ENCODE measurements at regions not wholly inside any gene's neighbourhood (a gene's known extent, or its start where the extent isn't known, plus 50 kb on each side); places are given as distances from the start of the nearest gene placed in this dataset.

DNA sequence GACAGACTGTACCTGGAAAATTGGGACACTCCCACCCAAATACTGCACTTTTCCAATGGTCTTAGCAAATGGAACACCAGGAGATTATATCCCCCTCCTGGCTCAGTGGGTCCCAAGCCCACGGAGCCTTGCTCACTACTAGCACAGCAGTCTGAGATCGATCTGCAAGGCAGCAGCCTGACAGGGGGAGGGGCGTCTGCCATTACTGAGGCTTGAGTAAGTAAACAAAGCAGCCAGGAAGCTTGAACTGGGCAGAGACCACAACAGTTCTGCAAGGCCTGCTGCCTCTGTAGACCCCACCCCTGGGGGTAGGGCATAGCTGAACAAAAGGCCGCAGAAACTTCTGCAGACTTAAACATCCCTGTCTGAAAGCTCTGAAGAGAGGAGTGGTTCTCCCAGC, 260.0 kb upstream of the ST8SIA4 start:
- TF ChIP-seq, protein P1, sequence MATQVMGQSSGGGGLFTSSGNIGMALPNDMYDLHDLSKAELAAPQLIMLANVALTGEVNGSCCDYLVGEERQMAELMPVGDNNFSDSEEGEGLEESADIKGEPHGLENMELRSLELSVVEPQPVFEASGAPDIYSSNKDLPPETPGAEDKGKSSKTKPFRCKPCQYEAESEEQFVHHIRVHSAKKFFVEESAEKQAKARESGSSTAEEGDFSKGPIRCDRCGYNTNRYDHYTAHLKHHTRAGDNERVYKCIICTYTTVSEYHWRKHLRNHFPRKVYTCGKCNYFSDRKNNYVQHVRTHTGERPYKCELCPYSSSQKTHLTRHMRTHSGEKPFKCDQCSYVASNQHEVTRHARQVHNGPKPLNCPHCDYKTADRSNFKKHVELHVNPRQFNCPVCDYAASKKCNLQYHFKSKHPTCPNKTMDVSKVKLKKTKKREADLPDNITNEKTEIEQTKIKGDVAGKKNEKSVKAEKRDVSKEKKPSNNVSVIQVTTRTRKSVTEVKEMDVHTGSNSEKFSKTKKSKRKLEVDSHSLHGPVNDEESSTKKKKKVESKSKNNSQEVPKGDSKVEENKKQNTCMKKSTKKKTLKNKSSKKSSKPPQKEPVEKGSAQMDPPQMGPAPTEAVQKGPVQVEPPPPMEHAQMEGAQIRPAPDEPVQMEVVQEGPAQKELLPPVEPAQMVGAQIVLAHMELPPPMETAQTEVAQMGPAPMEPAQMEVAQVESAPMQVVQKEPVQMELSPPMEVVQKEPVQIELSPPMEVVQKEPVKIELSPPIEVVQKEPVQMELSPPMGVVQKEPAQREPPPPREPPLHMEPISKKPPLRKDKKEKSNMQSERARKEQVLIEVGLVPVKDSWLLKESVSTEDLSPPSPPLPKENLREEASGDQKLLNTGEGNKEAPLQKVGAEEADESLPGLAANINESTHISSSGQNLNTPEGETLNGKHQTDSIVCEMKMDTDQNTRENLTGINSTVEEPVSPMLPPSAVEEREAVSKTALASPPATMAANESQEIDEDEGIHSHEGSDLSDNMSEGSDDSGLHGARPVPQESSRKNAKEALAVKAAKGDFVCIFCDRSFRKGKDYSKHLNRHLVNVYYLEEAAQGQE (IDR thresholded peaks at IDR 0.05; ENCODE audit: insufficient read depth in 1 of 2, low read depth in 2 of 2, low read length in 2 of 2): no peak
- TF ChIP-seq FOXP2 (optimal IDR thresholded peaks at IDR 0.05; ENCODE audit: borderline replicate concordance, extremely low read depth, extremely low read length, insufficient read depth) (no peak), SIN3A (IDR thresholded peaks at IDR 0.05; ENCODE audit: borderline replicate concordance, insufficient read depth, low read length) (no peak), TAF1 (IDR thresholded peaks at IDR 0.05; ENCODE audit: borderline replicate concordance, insufficient read depth, low read length) (no peak), POLR2AphosphoS5 (IDR thresholded peaks at IDR 0.05; ENCODE audit: low read depth, low read length) (no peak)

DNA sequence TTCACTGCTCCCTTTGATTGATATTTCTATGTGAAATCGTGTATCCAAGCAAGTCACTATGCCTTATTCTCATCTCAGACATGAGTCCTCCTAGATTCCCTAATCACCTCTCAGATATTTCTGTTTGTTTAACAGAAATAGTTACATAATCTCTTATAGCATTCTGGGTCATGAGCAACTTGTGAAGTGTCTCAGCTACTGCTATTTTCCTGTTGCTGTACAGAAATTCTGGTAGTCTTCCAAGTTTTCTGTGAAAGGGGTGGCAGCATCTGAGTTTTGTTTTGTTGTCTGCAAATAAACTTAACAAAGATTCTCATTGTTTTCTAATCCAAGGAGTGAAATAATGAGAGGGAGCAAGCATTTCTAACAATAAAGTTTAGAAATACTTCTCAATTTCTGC, 256.9 kb upstream of the ST8SIA4 start:
- TF ChIP-seq SIN3A (IDR thresholded peaks at IDR 0.05; ENCODE audit: borderline replicate concordance, insufficient read depth, low read length) (no peak), POLR2AphosphoS5 (IDR thresholded peaks at IDR 0.05; ENCODE audit: low read depth, low read length) (no peak), TAF1 (IDR thresholded peaks at IDR 0.05; ENCODE audit: borderline replicate concordance, insufficient read depth, low read length) (no peak), FOXP2 (optimal IDR thresholded peaks at IDR 0.05; ENCODE audit: borderline replicate concordance, extremely low read depth, extremely low read length, insufficient read depth) (no peak)
- TF ChIP-seq, protein P1 (IDR thresholded peaks at IDR 0.05; ENCODE audit: insufficient read depth in 1 of 2, low read depth in 2 of 2, low read length in 2 of 2): no peak

DNA sequence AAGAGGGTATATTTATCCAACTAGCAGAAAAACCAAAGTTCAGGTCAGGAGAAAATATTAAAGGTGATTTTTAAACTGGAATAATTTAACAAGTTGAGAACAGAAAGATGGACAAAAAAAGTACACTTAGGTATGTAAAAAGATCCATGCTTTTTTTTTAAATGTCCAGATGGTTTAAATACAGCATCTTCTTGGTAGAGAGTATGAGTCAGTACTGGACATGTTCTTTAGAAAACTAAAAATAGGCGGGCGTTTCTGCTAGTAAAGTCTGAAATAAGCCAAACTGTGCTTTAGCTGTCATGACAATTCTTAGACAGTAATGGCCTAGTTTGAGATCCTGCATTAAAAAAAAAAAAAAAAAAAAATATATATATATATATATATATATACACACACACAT, 255.9 kb upstream of the ST8SIA4 start:
- TF ChIP-seq TAF1 (IDR thresholded peaks at IDR 0.05; ENCODE audit: borderline replicate concordance, insufficient read depth, low read length) (no peak), SIN3A (IDR thresholded peaks at IDR 0.05; ENCODE audit: borderline replicate concordance, insufficient read depth, low read length) (no peak), POLR2AphosphoS5 (IDR thresholded peaks at IDR 0.05; ENCODE audit: low read depth, low read length) (no peak), FOXP2 (optimal IDR thresholded peaks at IDR 0.05; ENCODE audit: borderline replicate concordance, extremely low read depth, extremely low read length, insufficient read depth) (no peak)
- TF ChIP-seq, protein P1 (IDR thresholded peaks at IDR 0.05; ENCODE audit: insufficient read depth in 1 of 2, low read depth in 2 of 2, low read length in 2 of 2): no peak

DNA sequence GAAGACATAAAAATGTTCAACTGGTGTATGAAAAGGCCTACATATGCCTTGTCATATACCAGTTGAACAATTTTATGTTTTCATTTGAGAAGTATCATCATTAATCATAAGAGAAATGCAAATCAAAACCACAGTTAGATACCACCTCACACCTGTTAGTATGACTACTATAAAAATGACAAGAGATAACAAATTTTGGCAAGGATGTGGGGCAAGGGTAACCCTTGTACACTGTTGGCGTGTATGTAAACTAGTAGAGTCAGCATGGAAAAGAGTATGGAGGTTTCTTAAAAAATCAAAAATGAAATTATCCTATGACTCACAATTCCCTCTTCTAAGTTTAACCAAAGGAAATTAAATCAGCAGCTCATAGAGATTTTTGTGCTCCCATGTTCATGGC, 250.4 kb upstream of the ST8SIA4 start:
- TF ChIP-seq SIN3A (IDR thresholded peaks at IDR 0.05; ENCODE audit: borderline replicate concordance, insufficient read depth, low read length): no peak
- no peak for TF ChIP-seq FOXP2 (optimal IDR thresholded peaks at IDR 0.05; ENCODE audit: borderline replicate concordance, extremely low read depth, extremely low read length, insufficient read depth)
- TF ChIP-seq POLR2AphosphoS5 (IDR thresholded peaks at IDR 0.05; ENCODE audit: low read depth, low read length): no peak
- no peak for TF ChIP-seq TAF1 (IDR thresholded peaks at IDR 0.05; ENCODE audit: borderline replicate concordance, insufficient read depth, low read length)
- TF ChIP-seq, protein P1 (IDR thresholded peaks at IDR 0.05; ENCODE audit: insufficient read depth in 1 of 2, low read depth in 2 of 2, low read length in 2 of 2): no peak

DNA sequence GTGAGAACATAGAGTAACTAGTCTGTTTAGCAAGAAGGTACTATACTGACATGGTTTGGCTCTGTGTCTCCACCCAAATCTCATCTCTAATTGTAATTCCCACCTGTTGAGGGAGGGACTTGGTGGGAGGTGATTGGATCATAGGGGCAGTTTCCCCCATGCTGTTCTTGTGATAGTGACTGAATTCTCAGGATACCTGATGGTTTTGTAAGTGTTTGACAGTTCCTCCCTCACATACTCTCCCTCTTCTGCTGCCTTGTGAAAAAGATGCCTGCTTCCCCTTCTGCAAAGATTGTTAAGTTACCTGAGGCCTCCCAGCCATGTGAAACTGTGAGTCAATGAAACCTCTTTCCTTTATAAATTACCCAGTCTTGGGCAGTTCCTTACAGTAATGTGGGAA, 240.4 kb upstream of the ST8SIA4 start:
- TF ChIP-seq, protein P1 (IDR thresholded peaks at IDR 0.05; ENCODE audit: insufficient read depth in 1 of 2, low read depth in 2 of 2, low read length in 2 of 2): no peak
- TF ChIP-seq SIN3A (IDR thresholded peaks at IDR 0.05; ENCODE audit: borderline replicate concordance, insufficient read depth, low read length): no peak
- TF ChIP-seq TAF1 (IDR thresholded peaks at IDR 0.05; ENCODE audit: borderline replicate concordance, insufficient read depth, low read length): no peak
- TF ChIP-seq POLR2AphosphoS5 (IDR thresholded peaks at IDR 0.05; ENCODE audit: low read depth, low read length): no peak
- TF ChIP-seq FOXP2 (optimal IDR thresholded peaks at IDR 0.05; ENCODE audit: borderline replicate concordance, extremely low read depth, extremely low read length, insufficient read depth): no peak
